HG03108 (cell line): ENCODE measurements at regions not wholly inside any gene's neighbourhood (a gene's known extent, or its start where the extent isn't known, plus 50 kb on each side); places are given as distances from the start of the nearest gene placed in this dataset.
"Not testable (repeated sequence)": the region's sequence is repeated elsewhere in the genome, so short reads cannot be mapped to it uniquely, and the experiment has no call there.

Source experiments
- ATAC-seq: cut with Tn5 transposase; IDR thresholded peaks from one replicate; pipeline ENCODE4 v1.9.1; 2021; ENCODE audit warnings: moderate library complexity; ENCODE audit not compliant: unreplicated experiment

GRCh38 chr16:87161822-87162676 is 155.1 kb downstream of the C16orf95 start:
- ATAC-seq: no peak

- ATAC-seq: not testable (repeated sequence)
Observed at GRCh38 chr16:87162799-87163198, 154.4 kb downstream of the C16orf95 start.

DNA sequence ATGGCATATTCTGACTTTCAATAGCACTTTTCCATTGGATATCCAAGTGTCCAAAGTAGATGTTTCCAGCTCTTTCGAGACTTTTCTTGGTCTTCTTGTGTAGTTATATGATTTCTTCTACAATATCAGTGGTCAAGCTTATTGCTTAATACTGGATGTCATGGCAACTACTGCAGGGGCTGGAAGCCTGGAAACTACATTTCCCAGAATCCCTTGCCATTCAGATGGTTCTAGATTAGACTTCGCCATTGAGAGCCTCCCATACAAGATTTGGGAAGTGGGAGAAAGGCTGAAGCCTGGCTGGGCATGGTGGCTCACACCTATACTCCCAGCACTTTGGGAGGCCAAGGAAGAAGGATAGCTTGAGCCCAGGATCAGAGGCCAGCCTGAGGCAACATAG is 153.6 kb downstream of the C16orf95 start:
- ATAC-seq: no peak

DNA sequence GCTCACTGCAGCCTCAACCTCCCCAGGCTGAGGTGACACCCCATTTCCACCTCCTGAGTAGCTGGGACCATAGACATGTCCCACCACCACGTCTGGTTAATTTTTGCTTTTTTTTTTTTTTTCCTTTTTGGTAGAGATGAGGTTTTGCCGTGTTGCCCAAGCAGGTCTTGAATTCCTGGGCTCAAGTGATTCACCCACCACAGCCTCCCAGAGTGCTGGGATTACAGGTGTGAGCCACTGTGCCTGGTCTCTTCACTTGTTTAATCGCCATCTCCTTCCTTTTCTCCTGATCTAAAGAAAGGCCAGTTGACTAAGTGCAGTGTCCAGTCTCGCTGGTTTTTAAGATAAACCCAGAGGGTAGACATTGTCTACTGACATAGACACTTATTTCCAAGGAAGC is 152.0 kb downstream of the C16orf95 start:
- no peak for ATAC-seq

DNA sequence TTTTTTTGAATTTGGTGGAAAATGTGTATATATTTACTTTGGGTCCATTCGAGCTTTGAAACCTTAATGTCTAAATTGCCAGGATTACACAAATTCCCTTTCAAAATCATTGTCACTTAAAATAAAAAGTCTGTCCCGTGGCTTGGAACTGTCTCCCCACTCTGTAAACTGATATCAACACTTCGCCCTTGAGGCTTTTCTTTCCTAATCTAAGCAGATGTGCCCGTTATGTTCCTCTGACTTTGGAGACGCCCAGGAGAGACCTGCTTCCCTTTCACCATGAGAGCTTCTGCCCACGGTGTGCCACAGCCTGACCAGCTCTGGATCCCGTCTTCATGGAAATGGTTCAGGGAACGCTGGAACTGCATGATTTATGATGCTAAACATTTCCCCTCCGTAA is 151.3 kb downstream of the C16orf95 start:
- ATAC-seq: no peak

- no peak for ATAC-seq
Observed at GRCh38 chr16:87166321-87166720, 150.9 kb downstream of the C16orf95 start.

DNA sequence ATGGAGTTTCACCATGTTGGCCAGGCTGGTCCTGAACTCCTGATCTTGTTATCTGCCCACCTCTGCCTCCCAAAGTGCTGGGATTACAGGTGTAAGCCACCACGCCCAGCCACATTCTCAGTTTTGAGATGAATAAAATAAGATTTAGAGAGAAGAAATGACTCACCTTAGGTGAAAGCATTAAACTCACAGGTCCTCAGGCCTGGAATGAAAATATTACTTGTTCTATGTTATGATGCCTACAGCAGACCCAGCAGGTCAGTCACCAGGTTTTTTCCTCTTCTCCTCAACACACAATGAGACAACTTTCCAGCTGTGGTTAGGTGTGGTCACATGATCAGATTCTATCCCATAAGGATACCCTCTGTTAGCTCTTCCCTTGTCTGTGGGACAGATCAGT is 150.3 kb downstream of the C16orf95 start:
- no peak for ATAC-seq

- no peak for ATAC-seq
Observed at GRCh38 chr16:87169509-87169995, 147.6 kb downstream of the C16orf95 start.

GRCh38 chr16:87170310-87170709 is 146.9 kb downstream of the C16orf95 start:
- no peak for ATAC-seq

DNA sequence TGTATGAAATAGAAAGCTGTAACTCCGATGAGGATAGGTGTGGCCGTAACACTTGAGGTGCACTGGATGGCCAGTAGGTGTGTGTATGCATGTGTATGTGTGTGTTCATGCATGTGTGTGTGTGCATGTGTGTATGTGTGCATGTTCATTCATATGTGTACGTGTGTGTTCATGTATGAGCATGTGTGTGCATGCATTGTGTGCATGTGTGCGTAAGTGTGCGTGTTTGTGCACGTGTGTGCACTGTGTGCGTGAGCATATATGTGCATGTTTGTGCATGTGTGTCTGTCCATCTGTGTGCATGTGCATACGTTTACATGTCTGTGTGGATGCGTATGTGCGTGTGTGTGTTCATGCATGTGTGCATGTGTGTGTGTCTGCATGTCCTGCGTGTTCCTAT is 145.5 kb downstream of the C16orf95 start:
- ATAC-seq: no peak

DNA sequence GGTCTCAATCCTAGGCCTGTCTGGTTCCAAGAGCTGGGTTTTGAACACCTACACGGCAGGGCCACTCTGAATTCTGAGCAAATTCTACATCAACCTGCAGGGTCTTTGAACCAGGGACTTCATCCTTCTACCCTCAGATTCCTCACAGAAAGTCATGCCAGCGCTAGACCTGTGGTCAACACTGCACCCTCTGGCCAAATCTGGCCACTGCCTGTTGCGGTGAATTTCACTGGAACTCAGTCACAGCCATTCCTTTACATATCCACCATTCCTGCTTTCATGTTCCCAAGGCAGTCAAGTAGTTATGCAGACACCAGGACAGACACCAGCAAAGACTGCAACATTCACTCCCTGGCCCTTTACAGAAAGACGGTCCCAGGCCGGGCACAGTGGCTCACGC is 144.6 kb downstream of the C16orf95 start:
- ATAC-seq: no peak

DNA sequence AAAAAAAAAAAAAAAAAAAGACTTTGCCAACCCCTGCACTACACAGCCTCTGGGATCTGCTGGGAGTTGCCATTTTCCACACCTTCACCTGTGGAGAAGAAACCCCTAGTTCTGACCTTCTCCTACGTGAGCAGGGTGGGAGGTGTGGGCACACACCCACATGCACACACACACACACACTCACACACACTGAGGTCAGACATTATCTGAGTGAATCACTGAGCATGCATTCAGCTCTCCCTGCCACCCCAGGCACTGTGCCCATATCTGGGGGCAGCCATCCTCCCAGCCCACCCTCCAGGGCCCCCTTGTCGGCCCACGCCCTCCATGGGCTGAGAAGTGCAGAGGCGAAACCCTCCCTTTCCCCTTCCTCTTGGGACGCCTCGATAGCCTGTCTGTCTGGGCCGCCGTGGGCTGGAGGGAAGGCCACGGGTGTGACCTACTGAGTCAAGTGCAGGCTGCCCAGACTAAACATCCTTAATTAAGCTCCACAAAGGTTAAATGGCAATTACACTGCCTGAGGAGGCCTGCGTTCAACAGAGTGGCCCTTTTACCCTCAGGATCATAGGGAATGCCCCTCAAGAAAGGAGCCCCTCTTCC is 143.8 kb downstream of the C16orf95 start:
- no peak for ATAC-seq

- ATAC-seq: no peak
Observed at GRCh38 chr16:87174061-87174460, 143.1 kb downstream of the C16orf95 start.

DNA sequence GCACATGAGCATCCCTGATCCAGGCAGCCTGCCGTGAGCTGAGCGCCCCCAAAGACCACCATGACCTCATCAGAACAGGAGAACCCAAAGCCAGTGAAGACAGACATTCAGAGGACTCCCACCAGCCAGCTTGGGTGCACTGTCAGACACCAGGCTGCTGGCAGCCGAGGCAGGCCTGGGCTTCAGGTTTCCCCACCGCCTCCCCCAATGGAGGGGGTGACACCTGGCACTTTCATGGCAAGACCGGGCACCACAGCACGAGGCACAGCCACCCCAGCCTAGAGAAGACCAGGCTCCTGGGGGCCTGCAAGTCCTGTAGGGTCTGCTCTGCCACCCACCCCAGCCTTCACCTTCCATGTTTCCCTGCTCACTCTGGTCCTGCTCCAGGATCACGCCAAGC is 140.5 kb downstream of the C16orf95 start:
- ATAC-seq: no peak

DNA sequence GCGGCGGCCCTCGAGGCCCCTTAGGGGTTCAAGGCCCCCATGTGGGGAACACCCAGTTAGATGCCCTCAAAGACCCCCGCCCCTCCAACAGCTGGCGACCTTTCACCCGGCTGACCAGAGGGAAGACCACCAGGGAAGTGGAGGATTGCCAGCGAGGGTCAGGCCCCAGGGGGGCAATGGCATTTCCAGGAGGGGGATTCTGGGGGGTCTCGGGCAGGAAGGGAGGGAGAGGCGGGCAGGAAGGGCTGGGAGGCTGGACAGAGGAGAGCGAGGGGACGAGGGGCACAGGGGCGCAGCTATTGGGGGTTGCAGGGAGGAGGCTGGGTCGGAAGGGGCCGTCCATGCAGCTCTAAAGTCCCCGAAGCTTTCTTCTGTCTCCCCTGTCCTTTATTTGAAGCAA is 139.5 kb downstream of the C16orf95 start:
- ATAC-seq: no peak

DNA sequence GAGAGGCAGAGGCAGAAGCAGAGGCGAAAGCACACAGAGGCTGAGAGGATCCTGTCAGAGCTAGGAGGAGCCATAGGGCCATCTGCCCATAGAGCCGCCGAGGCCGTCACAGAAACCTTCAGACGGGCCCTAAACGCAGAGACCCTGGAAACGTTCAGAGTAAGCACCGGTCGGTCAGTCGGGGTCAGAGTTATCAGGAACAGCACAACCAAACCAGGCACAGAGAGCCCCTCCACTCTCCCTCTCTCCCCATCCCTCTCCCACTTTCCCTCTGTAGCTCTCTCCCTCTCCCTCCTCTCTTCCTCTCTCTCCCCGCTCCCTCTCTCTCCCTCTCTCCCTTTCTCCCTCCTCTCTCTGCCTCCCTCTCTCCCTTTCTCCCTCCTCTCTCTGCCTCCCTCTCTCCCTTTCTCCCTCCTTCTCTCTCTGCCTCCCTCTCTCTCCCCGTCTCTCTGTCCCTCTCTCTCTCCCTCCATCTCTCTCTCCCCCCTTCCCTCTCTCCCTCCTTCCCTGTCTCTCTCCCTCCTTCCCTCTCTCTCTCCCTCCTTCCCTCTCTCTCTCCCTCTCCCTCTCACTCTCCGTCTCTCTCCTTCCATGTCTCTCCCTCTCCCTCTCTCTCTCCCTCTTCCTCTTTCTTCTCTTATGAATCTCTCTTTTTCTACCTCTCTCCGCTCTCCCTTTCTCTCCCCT is 138.9 kb downstream of the C16orf95 start:
- ATAC-seq: no peak

GRCh38 chr16:87178977-87179376 is 138.2 kb downstream of the C16orf95 start:
- ATAC-seq: no peak

DNA sequence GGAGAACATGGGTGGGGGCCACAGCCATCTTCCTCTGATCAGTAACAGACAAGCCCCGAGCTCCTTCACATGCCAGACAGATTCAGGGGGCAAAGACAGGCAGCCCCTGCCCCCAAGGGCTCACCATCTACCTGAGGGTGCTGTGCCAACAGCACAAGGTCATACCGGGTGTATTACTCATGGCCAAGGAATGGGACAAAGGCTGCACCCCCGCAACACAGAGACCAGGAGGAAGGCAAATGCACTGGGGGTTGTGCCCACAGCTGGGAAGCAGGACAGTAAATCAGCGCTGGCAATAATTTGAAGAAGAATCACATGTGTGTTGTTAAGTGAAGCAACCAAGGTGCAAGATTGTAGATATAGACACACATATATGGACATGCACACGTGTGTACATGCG is 137.1 kb downstream of the C16orf95 start:
- no peak for ATAC-seq

DNA sequence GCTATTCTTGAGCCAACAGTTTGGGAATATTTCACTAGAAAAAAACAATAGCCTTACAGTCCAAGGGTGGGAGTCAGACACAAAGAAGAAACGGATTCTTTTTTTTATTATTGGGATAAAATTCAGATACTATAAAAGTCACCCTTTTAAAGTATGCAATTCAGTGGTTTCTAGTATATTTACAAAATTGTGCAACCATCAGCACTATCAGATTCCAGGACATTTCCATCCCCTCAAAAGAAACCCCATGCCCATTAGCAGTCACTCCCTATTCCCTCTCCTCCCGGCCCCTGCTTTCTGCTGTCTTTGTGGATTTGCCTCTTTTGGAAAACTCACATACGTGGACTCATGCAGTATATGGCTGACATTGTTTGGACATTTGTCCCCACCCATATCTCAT is 134.4 kb downstream of the C16orf95 start:
- no peak for ATAC-seq

DNA sequence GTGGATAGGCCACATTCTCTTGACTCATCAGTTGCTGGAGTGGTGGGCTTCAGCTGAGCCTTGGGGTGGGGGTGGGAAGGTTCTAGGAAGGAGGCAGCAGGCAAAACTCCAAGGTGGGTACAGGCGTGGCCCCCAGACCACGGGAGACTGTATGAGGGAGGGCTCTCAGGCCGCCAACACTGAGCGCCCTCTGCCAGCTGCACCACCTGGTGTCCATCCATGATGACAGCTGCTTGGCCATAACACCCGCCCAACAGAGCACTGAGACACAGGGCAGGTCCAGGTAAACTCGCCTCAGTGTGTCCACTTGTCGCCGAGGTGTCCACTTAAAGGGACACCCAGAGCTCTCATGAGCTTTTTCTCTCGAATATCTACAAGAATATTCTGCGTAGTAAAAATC is 133.5 kb downstream of the C16orf95 start:
- ATAC-seq: no peak

DNA sequence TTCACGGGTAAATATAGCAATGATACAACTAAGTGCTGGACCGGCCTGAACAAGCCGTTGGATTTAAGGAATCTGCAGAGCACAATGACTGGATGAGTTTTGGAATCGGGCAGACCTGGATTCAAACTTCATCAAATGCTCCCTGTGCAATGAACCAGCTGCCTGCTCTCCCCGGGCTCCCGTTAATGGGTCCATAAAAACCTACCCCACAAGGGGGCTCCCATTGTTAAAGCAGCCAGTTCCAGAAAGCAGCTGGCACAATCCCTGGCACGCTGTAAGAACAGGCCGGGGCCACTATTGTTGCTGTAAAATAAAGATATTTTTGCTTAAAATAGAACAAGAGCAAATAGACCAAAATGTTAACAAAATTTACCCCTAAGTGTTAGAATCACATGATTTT is 131.9 kb downstream of the C16orf95 start:
- no peak for ATAC-seq

GRCh38 chr16:87185983-87186382 is 131.2 kb downstream of the C16orf95 start:
- ATAC-seq: no peak
